Ureter (tissue), 1 donor: ENCODE measurements at regions not wholly inside any gene's neighbourhood (a gene's known extent, or its start where the extent isn't known, plus 50 kb on each side); places are given as distances from the start of the nearest gene placed in this dataset.

Experiments
- DNase-seq: peaks from one replicate; pipeline ENCODE4 v3.0.0-alpha.2; 2020; ENCODE audit warnings: low spot score
- donor health status: DM: yes; HTN: yes; CAD: no.

- no peak for DNase-seq
Measured at GRCh38 chr11:92911478-92911877, 58.0 kb upstream of the MTNR1B start.

GRCh38 chr11:92915551-92915950, 53.9 kb upstream of the MTNR1B start:
- DNase-seq = no peak

GRCh38 chr11:92916299-92916698, 53.2 kb upstream of the MTNR1B start:
- no peak for DNase-seq

- DNase-seq = no peak
Measured at GRCh38 chr11:92917927-92918326, 51.5 kb upstream of the MTNR1B start.

- DNase-seq = no peak
Measured at GRCh38 chr11:92919048-92919447, 50.4 kb upstream of the MTNR1B start.
